ENCODE measurements at regions not wholly inside any gene's neighbourhood (a gene's known extent, or its start where the extent isn't known, plus 50 kb on each side); places are given as distances from the start of the nearest gene placed in this dataset.

GRCh38 chr1:191913260-191913977 is 244.8 kb upstream of the RGS18 start:
- ChIA-PET CTCF (no interaction called here), POLR2A (no interaction called here)
- Histone ChIP-seq H3K27me3 (ENCODE audit: insufficient read depth, low read length, poor library complexity, severe bottlenecking) (no peaks in the 10 kb centered on the region), H3K4me1 (ENCODE audit: insufficient read depth, low read length) (no peaks in the 10 kb centered on the region), H3K4me3 (ENCODE audit: low read length) (no peak overlapping the region), H3K36me3 (ENCODE audit: insufficient read depth, low read length) (no peaks in the 10 kb centered on the region), H3K9me3 (ENCODE audit: low read length) (no peaks in the 10 kb centered on the region), H3K27ac (ENCODE audit: low read depth, low read length) (no peak overlapping the region)
- Mint-ChIP-seq H3K27me3 (no peaks in the 10 kb centered on the region), H3K4me3 (no peak overlapping the region), H3K27ac (no peak overlapping the region), H3K9me3 (peaks cover 3 to 15% (median 7%) of the 10 kb centered on the region in 5 donors), H3K36me3 (no peaks in the 10 kb centered on the region), H3K4me1 (no peaks in the 10 kb centered on the region)
- DNase-seq, result no peak

DNA sequence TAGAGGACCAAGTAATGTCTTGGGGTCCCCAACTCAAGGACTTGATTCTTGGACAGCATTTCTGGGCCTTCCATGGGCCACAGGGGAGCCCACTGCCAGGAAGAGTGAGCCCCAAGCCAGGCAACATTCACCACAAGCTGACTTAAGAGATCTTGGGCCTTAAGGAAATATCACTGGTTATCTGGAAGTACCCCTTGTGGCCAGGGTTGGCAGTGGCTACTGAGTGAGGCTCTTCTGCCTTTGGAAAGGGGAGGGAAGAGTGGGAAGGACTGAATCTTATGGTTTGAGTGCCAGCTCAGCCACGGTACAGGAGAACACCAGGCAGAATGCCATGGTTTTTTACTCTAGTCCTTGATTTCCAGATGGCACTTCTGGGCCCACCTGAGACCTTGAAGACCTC is 228.9 kb upstream of the RGS18 start:
- Histone ChIP-seq H3K4me1 (ENCODE audit: insufficient read depth, low read length) (no peaks in the 10 kb centered on the region), H3K27ac (ENCODE audit: low read depth, low read length) (no peak overlapping the region), H3K27me3 (ENCODE audit: insufficient read depth, low read length, poor library complexity, severe bottlenecking) (no peaks in the 10 kb centered on the region), H3K9me3 (ENCODE audit: low read length) (no peaks in the 10 kb centered on the region), H3K4me3 (ENCODE audit: low read length) (no peak overlapping the region), H3K36me3 (ENCODE audit: insufficient read depth, low read length) (no peaks in the 10 kb centered on the region)
- no peaks in the 10 kb centered on the region for H3K4me1 Mint-ChIP-seq
- H3K27ac Mint-ChIP-seq, result no peak overlapping the region
- ChIA-PET POLR2A (no interaction called here), CTCF (no interaction called here)
- H3K9me3 Mint-ChIP-seq, result peaks cover 9 to 30% (median 23%) of the 10 kb centered on the region in 5 donors
- no peaks in the 10 kb centered on the region for H3K36me3 Mint-ChIP-seq
- no peaks in the 10 kb centered on the region for H3K27me3 Mint-ChIP-seq
- no peak overlapping the region for H3K4me3 Mint-ChIP-seq
- DNase-seq, result no peak

GRCh38 chr1:191943684-191944083 is 214.6 kb upstream of the RGS18 start:
- H3K27ac Mint-ChIP-seq, result no peak overlapping the region
- ChIA-PET CTCF (no interaction called here), POLR2A (no interaction called here)
- H3K36me3 Mint-ChIP-seq, result no peaks in the 10 kb centered on the region
- Histone ChIP-seq H3K4me1 (ENCODE audit: insufficient read depth, low read length) (no peaks in the 10 kb centered on the region), H3K27ac (ENCODE audit: low read depth, low read length) (no peak overlapping the region), H3K4me3 (ENCODE audit: low read length) (no peak overlapping the region), H3K36me3 (ENCODE audit: insufficient read depth, low read length) (no peaks in the 10 kb centered on the region), H3K27me3 (ENCODE audit: insufficient read depth, low read length, poor library complexity, severe bottlenecking) (no peaks in the 10 kb centered on the region), H3K9me3 (ENCODE audit: low read length) (no peaks in the 10 kb centered on the region)
- peaks cover 0 to 1% of the 10 kb centered on the region in 2 donors for H3K27me3 Mint-ChIP-seq
- no peak overlapping the region for H3K4me3 Mint-ChIP-seq
- H3K9me3 Mint-ChIP-seq, result peaks cover 0 to 11% (median 5%) of the 10 kb centered on the region in 5 donors
- no peaks in the 10 kb centered on the region for H3K4me1 Mint-ChIP-seq
- no peak for DNase-seq

DNA sequence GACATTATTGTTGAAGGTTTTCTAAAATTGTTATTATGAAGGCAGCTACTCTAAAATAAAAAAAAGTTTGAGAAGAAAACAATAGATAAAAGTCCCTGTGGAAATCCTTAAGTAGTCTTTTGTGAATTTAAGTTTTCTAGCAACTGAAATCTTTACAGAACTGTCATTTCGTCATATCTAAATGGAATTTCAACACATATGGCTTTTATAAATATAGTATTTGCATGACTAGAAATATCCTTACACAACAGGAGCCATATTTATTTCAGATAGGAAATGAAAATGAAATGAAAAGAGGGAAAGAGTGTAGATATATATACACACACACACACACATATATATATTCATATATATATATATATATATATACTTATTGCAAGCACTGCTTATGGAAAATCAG is 204.7 kb upstream of the RGS18 start:
- Mint-ChIP-seq H3K27me3 (no peaks in the 10 kb centered on the region), H3K4me3 (no peak overlapping the region), H3K27ac (no peak overlapping the region), H3K9me3 (peaks cover 0 to 7% (median 2%) of the 10 kb centered on the region in 5 donors), H3K4me1 (no peaks in the 10 kb centered on the region), H3K36me3 (no peaks in the 10 kb centered on the region)
- ChIA-PET POLR2A (no interaction called here), CTCF (no interaction called here)
- H3K4me1 ChIP-seq (ENCODE audit: insufficient read depth, low read length), result no peaks in the 10 kb centered on the region
- no peak for DNase-seq
- no peaks in the 10 kb centered on the region for H3K36me3 ChIP-seq (ENCODE audit: insufficient read depth, low read length)
- no peaks in the 10 kb centered on the region for H3K9me3 ChIP-seq (ENCODE audit: low read length)
- no peaks in the 10 kb centered on the region for H3K27me3 ChIP-seq (ENCODE audit: insufficient read depth, low read length, poor library complexity, severe bottlenecking)
- H3K4me3 ChIP-seq (ENCODE audit: low read length), result no peak overlapping the region
- H3K27ac ChIP-seq (ENCODE audit: low read depth, low read length), result no peak overlapping the region

DNA sequence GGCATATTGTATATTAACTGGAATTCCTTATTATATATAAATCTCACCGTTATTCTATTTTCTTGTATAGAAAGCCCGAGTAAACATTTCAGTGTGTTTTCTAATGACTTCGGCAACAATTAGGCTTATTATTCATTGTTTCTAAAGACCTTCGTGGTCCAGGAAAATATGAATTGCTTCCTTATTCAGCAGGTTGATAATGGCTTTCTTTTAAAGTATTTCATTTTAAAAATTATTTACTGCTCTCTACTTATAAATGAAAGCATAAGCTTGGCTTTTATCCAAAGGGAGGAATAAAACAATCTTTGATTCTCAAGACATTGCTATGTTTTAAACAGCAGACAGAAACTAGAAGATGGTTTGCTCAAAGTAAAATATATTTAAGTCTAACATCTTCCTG is 198.4 kb upstream of the RGS18 start:
- H3K27me3 ChIP-seq (ENCODE audit: insufficient read depth, low read length, poor library complexity, severe bottlenecking), result no peaks in the 10 kb centered on the region
- no peaks in the 10 kb centered on the region for H3K4me1 ChIP-seq (ENCODE audit: insufficient read depth, low read length)
- H3K9me3 ChIP-seq (ENCODE audit: low read length), result no peaks in the 10 kb centered on the region
- Mint-ChIP-seq H3K27me3 (no peaks in the 10 kb centered on the region), H3K27ac (no peak overlapping the region), H3K4me3 (no peak overlapping the region), H3K9me3 (no peaks in the 10 kb centered on the region), H3K4me1 (no peaks in the 10 kb centered on the region), H3K36me3 (no peaks in the 10 kb centered on the region)
- ChIA-PET POLR2A (no interaction called here), CTCF (no interaction called here)
- H3K36me3 ChIP-seq (ENCODE audit: insufficient read depth, low read length), result no peaks in the 10 kb centered on the region
- no peak overlapping the region for H3K27ac ChIP-seq (ENCODE audit: low read depth, low read length)
- no peak overlapping the region for H3K4me3 ChIP-seq (ENCODE audit: low read length)
- no peak for DNase-seq

DNA sequence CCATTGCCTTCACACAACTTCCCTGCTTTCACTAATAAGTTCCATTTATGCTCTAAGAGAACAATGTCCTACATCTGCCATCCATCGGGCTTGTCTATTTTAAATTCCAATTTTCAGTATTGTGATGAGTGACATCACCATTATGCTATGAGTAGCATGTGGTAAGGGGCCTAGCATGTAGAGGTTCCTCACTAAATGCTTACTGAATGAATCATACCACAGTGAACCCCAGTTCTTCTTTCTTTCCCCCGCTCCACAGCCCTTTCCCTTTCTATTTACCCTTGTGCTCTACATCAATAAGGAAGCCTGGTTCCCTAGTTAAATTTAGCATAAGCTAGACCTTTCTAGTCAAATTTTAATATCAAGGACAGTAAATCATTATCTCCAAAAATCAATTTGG is 195.0 kb upstream of the RGS18 start:
- ChIA-PET CTCF (no interaction called here), POLR2A (no interaction called here)
- no peaks in the 10 kb centered on the region for H3K36me3 Mint-ChIP-seq
- no peak overlapping the region for H3K27ac Mint-ChIP-seq
- Histone ChIP-seq H3K36me3 (ENCODE audit: insufficient read depth, low read length) (no peaks in the 10 kb centered on the region), H3K27me3 (ENCODE audit: insufficient read depth, low read length, poor library complexity, severe bottlenecking) (no peaks in the 10 kb centered on the region), H3K9me3 (ENCODE audit: low read length) (no peaks in the 10 kb centered on the region), H3K4me1 (ENCODE audit: insufficient read depth, low read length) (no peaks in the 10 kb centered on the region), H3K4me3 (ENCODE audit: low read length) (no peak overlapping the region), H3K27ac (ENCODE audit: low read depth, low read length) (no peak overlapping the region)
- H3K4me1 Mint-ChIP-seq, result no peaks in the 10 kb centered on the region
- no peaks in the 10 kb centered on the region for H3K9me3 Mint-ChIP-seq
- H3K4me3 Mint-ChIP-seq, result no peak overlapping the region
- no peaks in the 10 kb centered on the region for H3K27me3 Mint-ChIP-seq
- no peak for DNase-seq

DNA sequence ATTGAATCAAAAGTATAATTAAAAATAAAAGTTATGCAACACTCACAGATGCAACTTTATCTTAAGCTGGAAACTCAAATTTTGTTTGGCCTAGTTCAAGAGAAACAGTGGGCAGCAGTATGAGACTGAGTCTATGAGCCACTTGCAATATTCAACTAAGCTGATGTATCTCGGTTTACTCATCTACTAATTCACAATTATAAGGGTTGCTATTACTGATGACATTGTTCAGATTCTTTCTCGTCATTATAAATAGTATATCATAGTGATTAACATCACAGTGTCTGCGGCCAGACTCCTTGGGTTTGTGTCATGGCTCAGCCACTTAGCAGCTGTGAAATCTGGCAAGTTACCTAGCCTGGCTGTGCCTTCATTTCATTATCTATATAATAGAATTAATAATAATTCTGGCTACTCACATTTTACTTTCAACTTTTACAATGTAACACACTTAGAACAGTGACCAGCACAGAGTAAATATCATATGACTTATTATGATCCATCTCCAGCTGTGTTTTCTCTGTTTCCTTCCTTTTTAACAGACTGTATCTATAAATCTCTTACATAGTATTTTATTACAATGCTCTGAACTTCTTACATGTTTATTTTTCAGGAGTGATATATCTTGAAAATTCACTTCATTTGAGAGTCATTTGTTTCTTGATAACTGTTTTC is 194.3 kb upstream of the RGS18 start:
- no peaks in the 10 kb centered on the region for H3K27me3 Mint-ChIP-seq
- no peak overlapping the region for H3K27ac Mint-ChIP-seq
- no peaks in the 10 kb centered on the region for H3K9me3 Mint-ChIP-seq

GRCh38 chr1:191969290-191969689 is 189.0 kb upstream of the RGS18 start:
- no peak overlapping the region for H3K4me3 ChIP-seq (ENCODE audit: low read length)
- DNase-seq, result no peak
- Mint-ChIP-seq H3K4me3 (no peak overlapping the region), H3K27me3 (no peaks in the 10 kb centered on the region), H3K36me3 (no peaks in the 10 kb centered on the region), H3K4me1 (no peaks in the 10 kb centered on the region), H3K27ac (no peak overlapping the region), H3K9me3 (peaks cover under 1 to 11% (median 4%) of the 10 kb centered on the region in 5 donors)
- H3K27me3 ChIP-seq (ENCODE audit: insufficient read depth, low read length, poor library complexity, severe bottlenecking), result no peaks in the 10 kb centered on the region
- no peaks in the 10 kb centered on the region for H3K9me3 ChIP-seq (ENCODE audit: low read length)
- CTCF ChIA-PET, result no interaction called here
- no peaks in the 10 kb centered on the region for H3K4me1 ChIP-seq (ENCODE audit: insufficient read depth, low read length)
- POLR2A ChIA-PET, result no interaction called here
- no peak overlapping the region for H3K27ac ChIP-seq (ENCODE audit: low read depth, low read length)
- no peaks in the 10 kb centered on the region for H3K36me3 ChIP-seq (ENCODE audit: insufficient read depth, low read length)

More for the DNA sequence above, 194.3 kb upstream of the RGS18 start:
- no peaks in the 10 kb centered on the region for H3K4me1 Mint-ChIP-seq
- no peak overlapping the region for H3K4me3 ChIP-seq (ENCODE audit: low read length)
- H3K36me3 Mint-ChIP-seq, result no peaks in the 10 kb centered on the region
- DNase-seq, result no peak
- ChIA-PET CTCF (no interaction called here), POLR2A (no interaction called here)
- no peaks in the 10 kb centered on the region for H3K27me3 ChIP-seq (ENCODE audit: insufficient read depth, low read length, poor library complexity, severe bottlenecking)
- no peak overlapping the region for H3K4me3 Mint-ChIP-seq
- no peaks in the 10 kb centered on the region for H3K4me1 ChIP-seq (ENCODE audit: insufficient read depth, low read length)
- no peak overlapping the region for H3K27ac ChIP-seq (ENCODE audit: low read depth, low read length)
- H3K36me3 ChIP-seq (ENCODE audit: insufficient read depth, low read length), result no peaks in the 10 kb centered on the region
- H3K9me3 ChIP-seq (ENCODE audit: low read length), result no peaks in the 10 kb centered on the region
